ENCODE measurements at regions not wholly inside any gene's neighbourhood (a gene's known extent, or its start where the extent isn't known, plus 50 kb on each side); places are given as distances from the start of the nearest gene placed in this dataset.
"Not testable (repeated sequence)": the region's sequence is repeated elsewhere in the genome, so short reads cannot be mapped to it uniquely, and the experiment has no call there.

DNA sequence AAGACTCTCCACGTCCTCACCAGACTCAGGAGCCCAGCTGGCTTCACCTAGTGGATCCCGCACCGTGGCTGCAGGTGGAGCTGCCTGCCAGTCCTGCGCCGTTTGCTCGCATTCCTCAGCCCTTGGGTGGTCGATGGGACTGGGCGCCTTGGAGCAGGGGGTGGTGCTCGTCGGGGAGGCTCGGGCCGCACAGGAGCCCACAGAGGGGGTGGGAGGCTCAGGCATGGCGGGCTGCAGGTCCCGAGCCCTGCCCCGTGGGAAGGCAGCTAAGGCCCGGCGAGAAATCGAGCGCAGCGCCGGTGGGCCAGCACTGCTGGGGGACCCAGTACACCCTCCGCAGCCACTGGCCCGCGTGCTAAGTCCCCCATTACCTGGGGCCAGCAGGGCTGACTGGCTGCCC lies 76.9 kb upstream of the AMN1 start:
- not testable (repeated sequence) for FAIRE-seq; H3K9me3 ChIP-seq (ENCODE audit: control insufficient read depth in 2 of 2, insufficient read depth in 1 of 2, low read depth in 1 of 2, low read length in 1 of 2); H3K4me3 ChIP-seq (ENCODE audit: low read depth in 1 of 3, low read length in 3 of 3); H3K27ac ChIP-seq (ENCODE audit: low read depth in 1 of 3, low read length in 2 of 3); DNase-seq; H3K36me3 ChIP-seq (ENCODE audit: control insufficient read depth in 3 of 3, insufficient read depth in 2 of 3, low read depth in 1 of 3, low read length in 3 of 3); H3K4me1 ChIP-seq (ENCODE audit: control insufficient read depth in 3 of 3, insufficient read depth in 2 of 3, low read depth in 1 of 3, low read length in 2 of 3); H3K27me3 ChIP-seq (ENCODE audit: control insufficient read depth in 3 of 3, insufficient read depth in 3 of 3, low read length in 3 of 3)
- WGBS, 3 donors = 90 to 98% (median 97%) methylated on average over 14 to 24 of the region's 24 CpGs

DNA sequence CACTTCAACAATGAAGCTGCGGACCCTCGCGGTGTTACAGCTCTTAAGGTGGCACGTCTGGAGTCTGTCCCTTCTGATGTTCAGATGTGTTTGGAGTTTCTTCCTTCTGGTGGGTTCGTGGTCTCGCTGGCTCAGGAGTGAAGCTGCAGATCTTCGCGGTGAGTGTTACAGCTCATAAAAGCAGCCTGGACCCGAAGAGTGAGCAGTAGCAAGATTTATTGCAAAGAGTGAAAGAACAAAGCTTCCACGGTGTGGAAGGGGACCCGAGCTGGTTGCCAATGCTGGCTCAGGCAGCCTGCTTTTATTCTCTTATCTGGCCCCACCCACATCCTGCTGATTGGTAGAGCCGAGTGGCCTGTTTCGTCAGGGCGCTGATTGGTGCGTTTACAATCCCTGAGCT lies 75.9 kb upstream of the AMN1 start:
- not testable (repeated sequence) for H3K4me1 ChIP-seq (ENCODE audit: control insufficient read depth in 3 of 3, insufficient read depth in 2 of 3, low read depth in 1 of 3, low read length in 2 of 3); FAIRE-seq; H3K27me3 ChIP-seq (ENCODE audit: control insufficient read depth in 3 of 3, insufficient read depth in 3 of 3, low read length in 3 of 3); DNase-seq; H3K9me3 ChIP-seq (ENCODE audit: control insufficient read depth in 2 of 2, insufficient read depth in 1 of 2, low read depth in 1 of 2, low read length in 1 of 2); H3K27ac ChIP-seq (ENCODE audit: low read depth in 1 of 3, low read length in 2 of 3); H3K36me3 ChIP-seq (ENCODE audit: control insufficient read depth in 3 of 3, insufficient read depth in 2 of 3, low read depth in 1 of 3, low read length in 3 of 3); H3K4me3 ChIP-seq (ENCODE audit: low read depth in 1 of 3, low read length in 3 of 3)
- WGBS, 3 donors = 67 to 75% (median 68%) methylated on average over 11 of the region's 15 CpGs

DNA sequence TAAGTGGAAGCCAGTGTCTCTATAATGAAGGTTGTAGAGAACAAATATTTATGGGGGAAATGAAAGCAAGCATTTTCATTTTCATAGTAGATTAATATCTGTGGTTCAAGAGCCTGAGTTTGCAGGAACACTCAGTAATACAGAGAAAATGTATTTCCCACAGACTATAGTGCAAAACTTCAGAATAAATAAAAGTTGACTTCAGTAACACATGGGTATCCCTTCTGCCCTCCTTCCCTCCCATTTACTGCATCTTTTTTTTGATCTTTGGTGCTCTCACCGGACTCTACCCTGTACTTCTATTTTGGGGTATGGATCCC lies 75.3 kb upstream of the AMN1 start:
- DNase-seq (no peak), FAIRE-seq (no peak)
- 79 to 93% (median 82%) methylated on average over 1 of the region's 1 CpG for WGBS, 3 donors
- Histone ChIP-seq H3K4me1 (ENCODE audit: control insufficient read depth in 3 of 3, insufficient read depth in 2 of 3, low read depth in 1 of 3, low read length in 2 of 3) (no peaks in the 10 kb centered on the region), H3K4me3 (ENCODE audit: low read depth in 1 of 3, low read length in 3 of 3) (no peak overlapping the region), H3K9me3 (ENCODE audit: control insufficient read depth in 2 of 2, insufficient read depth in 1 of 2, low read depth in 1 of 2, low read length in 1 of 2) (no peaks in the 10 kb centered on the region), H3K27me3 (ENCODE audit: control insufficient read depth in 3 of 3, insufficient read depth in 3 of 3, low read length in 3 of 3) (no peaks in the 10 kb centered on the region), H3K27ac (ENCODE audit: low read depth in 1 of 3, low read length in 2 of 3) (no peak overlapping the region), H3K36me3 (ENCODE audit: control insufficient read depth in 3 of 3, insufficient read depth in 2 of 3, low read depth in 1 of 3, low read length in 3 of 3) (no peaks in the 10 kb centered on the region)

DNA sequence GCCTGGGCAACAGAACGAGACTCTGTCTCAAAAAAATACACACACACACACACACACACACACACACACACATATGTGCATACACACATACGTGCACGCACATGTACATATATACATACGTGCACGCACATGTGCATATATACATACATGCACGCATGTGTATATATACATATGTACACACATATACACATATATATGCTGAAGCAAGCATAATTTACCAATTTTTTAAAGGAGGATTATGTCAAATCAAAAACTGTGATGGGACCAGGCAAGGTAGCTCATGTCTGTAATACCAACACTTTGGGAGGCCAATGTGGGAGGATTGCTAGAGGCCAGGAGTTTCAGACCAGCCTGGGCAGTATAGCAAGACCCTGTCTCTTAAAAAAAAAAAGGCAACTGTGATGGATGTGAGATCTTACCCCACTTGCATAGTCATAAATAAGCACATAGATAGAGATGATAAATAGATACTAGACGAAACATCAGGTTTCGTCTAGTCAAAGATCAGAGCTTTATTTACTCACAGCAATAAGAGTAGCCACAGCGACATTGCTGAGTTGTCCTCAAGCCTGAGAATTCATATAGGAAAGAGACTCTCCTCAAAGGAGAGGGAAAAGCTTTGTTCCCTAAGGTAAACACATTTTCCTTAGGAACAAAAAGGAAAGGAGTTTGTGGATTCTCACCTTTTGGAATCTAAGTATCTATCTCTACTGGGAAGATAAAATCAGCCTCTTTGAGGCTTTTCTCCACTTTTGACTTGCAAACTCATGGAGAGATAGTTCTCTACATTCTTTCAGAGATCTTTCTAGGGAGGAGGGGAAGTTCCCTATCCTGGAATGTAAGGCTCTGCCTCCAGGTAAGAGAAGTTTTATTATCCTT lies 74.7 kb upstream of the AMN1 start:
- 91 to 96% (median 95%) methylated on average over 9 of the region's 9 CpGs for WGBS, 3 donors
- H3K4me3 ChIP-seq (ENCODE audit: low read depth in 1 of 3, low read length in 3 of 3) = no peak overlapping the region
- H3K27me3 ChIP-seq (ENCODE audit: control insufficient read depth in 3 of 3, insufficient read depth in 3 of 3, low read length in 3 of 3) = no peaks in the 10 kb centered on the region
- H3K27ac ChIP-seq (ENCODE audit: low read depth in 1 of 3, low read length in 2 of 3) = peak overlapping the region in 1 of 3 donors; percentile 24
- H3K36me3 ChIP-seq (ENCODE audit: control insufficient read depth in 3 of 3, insufficient read depth in 2 of 3, low read depth in 1 of 3, low read length in 3 of 3) = no peaks in the 10 kb centered on the region
- no peak for DNase-seq
- no peaks in the 10 kb centered on the region for H3K9me3 ChIP-seq (ENCODE audit: control insufficient read depth in 2 of 2, insufficient read depth in 1 of 2, low read depth in 1 of 2, low read length in 1 of 2)
- FAIRE-seq = no peak
- H3K4me1 ChIP-seq (ENCODE audit: control insufficient read depth in 3 of 3, insufficient read depth in 2 of 3, low read depth in 1 of 3, low read length in 2 of 3) = no peaks in the 10 kb centered on the region

DNA sequence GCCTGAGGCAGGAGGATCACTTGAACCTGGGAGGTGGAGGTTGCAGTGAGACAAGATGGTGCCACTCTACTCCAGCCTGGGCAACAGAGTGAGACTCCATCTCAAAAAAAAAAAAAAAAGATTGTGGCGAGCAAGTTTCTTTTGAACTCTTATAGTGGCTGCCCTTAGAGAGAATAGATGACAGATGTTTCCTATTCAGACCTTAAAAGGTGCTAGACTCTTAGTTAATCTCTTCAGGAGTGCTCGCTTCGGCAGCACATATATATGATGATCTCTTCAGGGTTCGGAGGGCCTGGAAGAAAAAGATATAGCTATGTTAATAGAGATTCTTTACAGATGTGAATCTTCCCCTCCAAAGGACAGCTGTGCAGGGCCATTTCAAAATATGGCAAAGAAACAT lies 73.1 kb upstream of the AMN1 start:
- H3K27me3 ChIP-seq (ENCODE audit: control insufficient read depth in 3 of 3, insufficient read depth in 3 of 3, low read length in 3 of 3) = no peaks in the 10 kb centered on the region
- no peak for FAIRE-seq
- 75 to 92% (median 92%) methylated on average over 4 of the region's 4 CpGs for WGBS, 3 donors

DNA sequence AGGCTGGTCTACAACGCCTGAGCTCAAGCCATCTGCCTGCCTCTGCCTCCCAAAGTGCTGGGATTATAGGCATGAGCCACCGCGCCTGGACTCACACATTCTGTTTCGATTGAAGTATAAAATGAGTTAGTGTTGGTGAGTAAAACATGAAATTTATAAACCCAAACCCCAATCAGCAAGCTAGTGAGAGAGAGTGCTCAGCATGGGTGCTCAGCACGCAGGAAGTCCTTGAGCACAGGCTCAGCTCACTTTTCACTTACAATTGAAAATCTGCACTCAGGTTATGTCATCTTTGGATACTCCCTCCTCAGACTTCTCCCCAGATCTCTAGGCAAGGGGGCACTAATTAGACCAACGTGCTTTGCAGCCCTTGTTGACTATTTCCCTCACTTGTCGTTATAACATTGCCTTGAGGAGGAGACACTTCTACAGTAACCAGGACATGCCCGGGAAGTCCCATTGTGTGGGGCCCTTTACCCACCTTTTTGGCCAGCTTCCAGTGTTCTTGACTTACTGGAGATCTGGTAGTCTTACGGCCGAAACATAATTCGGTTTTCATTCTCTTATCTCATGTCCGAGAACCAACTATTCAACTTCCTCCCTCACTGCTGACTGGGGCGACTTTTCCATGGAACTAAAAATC lies 68.5 kb upstream of the AMN1 start:
- no peaks in the 10 kb centered on the region for H3K4me1 ChIP-seq (ENCODE audit: control insufficient read depth in 3 of 3, insufficient read depth in 2 of 3, low read depth in 1 of 3, low read length in 2 of 3)
- WGBS, 3 donors = 83 to 90% (median 88%) methylated on average over 13 of the region's 13 CpGs
- H3K36me3 ChIP-seq (ENCODE audit: control insufficient read depth in 3 of 3, insufficient read depth in 2 of 3, low read depth in 1 of 3, low read length in 3 of 3) = no peaks in the 10 kb centered on the region
- FAIRE-seq (no peak), DNase-seq (no peak)
- H3K27ac ChIP-seq (ENCODE audit: low read depth in 1 of 3, low read length in 2 of 3) = no peak overlapping the region
- H3K9me3 ChIP-seq (ENCODE audit: control insufficient read depth in 2 of 2, insufficient read depth in 1 of 2, low read depth in 1 of 2, low read length in 1 of 2) = no peaks in the 10 kb centered on the region
- H3K4me3 ChIP-seq (ENCODE audit: low read depth in 1 of 3, low read length in 3 of 3) = no peak overlapping the region
- no peaks in the 10 kb centered on the region for H3K27me3 ChIP-seq (ENCODE audit: control insufficient read depth in 3 of 3, insufficient read depth in 3 of 3, low read length in 3 of 3)

More for the DNA sequence above, 73.1 kb upstream of the AMN1 start:
- H3K27ac ChIP-seq (ENCODE audit: low read depth in 1 of 3, low read length in 2 of 3) = no peak overlapping the region
- no peaks in the 10 kb centered on the region for H3K9me3 ChIP-seq (ENCODE audit: control insufficient read depth in 2 of 2, insufficient read depth in 1 of 2, low read depth in 1 of 2, low read length in 1 of 2)
- no peaks in the 10 kb centered on the region for H3K36me3 ChIP-seq (ENCODE audit: control insufficient read depth in 3 of 3, insufficient read depth in 2 of 3, low read depth in 1 of 3, low read length in 3 of 3)
- no peak overlapping the region for H3K4me3 ChIP-seq (ENCODE audit: low read depth in 1 of 3, low read length in 3 of 3)
- DNase-seq = no peak
- H3K4me1 ChIP-seq (ENCODE audit: control insufficient read depth in 3 of 3, insufficient read depth in 2 of 3, low read depth in 1 of 3, low read length in 2 of 3) = no peaks in the 10 kb centered on the region

DNA sequence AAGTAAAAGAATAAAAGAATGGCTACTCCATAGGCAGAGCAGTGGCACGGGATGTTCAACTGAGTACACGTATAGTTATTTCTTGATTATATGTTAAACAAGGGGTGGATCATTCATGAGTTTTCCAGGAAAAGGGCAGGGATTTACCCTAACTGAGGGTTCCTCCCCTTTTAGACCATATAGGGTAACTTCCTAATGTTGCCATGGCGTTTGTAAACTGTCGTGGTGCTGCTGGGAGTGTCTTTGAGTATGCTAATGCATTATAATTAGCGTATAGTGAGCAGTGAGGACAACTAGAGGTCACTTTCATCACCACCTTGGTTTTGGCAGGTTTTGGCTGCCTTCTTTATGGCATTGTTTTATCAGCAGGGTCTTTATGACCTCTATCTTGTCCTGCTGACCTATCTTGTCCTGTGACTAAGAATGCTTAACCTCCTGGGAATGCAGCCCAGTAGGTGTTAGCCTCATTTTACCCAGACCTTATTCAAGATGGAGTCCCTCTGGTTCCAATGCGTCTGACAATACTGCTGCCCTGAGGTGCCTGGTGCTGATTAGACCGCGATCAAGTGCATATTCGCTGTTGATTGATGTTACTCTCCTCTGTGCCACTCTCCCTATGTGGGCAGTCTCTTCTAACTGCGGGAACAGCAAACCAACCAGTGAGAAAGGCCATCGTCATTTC lies 67.6 kb upstream of the AMN1 start:
- no peaks in the 10 kb centered on the region for H3K36me3 ChIP-seq (ENCODE audit: control insufficient read depth in 3 of 3, insufficient read depth in 2 of 3, low read depth in 1 of 3, low read length in 3 of 3)
- no peaks in the 10 kb centered on the region for H3K9me3 ChIP-seq (ENCODE audit: control insufficient read depth in 2 of 2, insufficient read depth in 1 of 2, low read depth in 1 of 2, low read length in 1 of 2)
- no peaks in the 10 kb centered on the region for H3K4me1 ChIP-seq (ENCODE audit: control insufficient read depth in 3 of 3, insufficient read depth in 2 of 3, low read depth in 1 of 3, low read length in 2 of 3)
- WGBS, 3 donors = 94 to 96% (median 94%) methylated on average over 11 of the region's 11 CpGs
- DNase-seq (no peak), FAIRE-seq (no peak)
- H3K27ac ChIP-seq (ENCODE audit: low read depth in 1 of 3, low read length in 2 of 3) = no peak overlapping the region
- no peak overlapping the region for H3K4me3 ChIP-seq (ENCODE audit: low read depth in 1 of 3, low read length in 3 of 3)
- H3K27me3 ChIP-seq (ENCODE audit: control insufficient read depth in 3 of 3, insufficient read depth in 3 of 3, low read length in 3 of 3) = no peaks in the 10 kb centered on the region

DNA sequence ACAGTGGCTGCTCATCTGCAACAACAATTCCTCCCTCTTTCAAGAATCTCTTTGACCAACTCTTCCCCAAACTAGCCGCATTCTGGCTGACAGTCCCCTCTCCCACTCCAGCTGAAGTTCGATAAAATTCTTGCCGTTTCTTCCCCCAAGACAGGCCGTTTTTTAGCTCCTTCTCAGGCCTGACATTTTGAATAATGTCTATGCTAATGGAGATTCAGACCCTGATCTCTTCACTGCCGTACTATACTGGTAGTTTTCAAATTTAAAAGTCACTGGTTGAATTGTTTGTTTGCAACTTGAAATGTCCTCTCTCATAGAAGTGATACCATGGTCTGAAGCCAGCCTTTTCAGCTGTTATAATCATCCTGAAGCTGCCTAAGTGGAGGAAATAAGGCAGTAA lies 65.9 kb upstream of the AMN1 start:
- Histone ChIP-seq H3K4me1 (ENCODE audit: control insufficient read depth in 3 of 3, insufficient read depth in 2 of 3, low read depth in 1 of 3, low read length in 2 of 3) (no peaks in the 10 kb centered on the region), H3K36me3 (ENCODE audit: control insufficient read depth in 3 of 3, insufficient read depth in 2 of 3, low read depth in 1 of 3, low read length in 3 of 3) (no peaks in the 10 kb centered on the region), H3K27ac (ENCODE audit: low read depth in 1 of 3, low read length in 2 of 3) (no peak overlapping the region), H3K4me3 (ENCODE audit: low read depth in 1 of 3, low read length in 3 of 3) (no peak overlapping the region), H3K9me3 (ENCODE audit: control insufficient read depth in 2 of 2, insufficient read depth in 1 of 2, low read depth in 1 of 2, low read length in 1 of 2) (no peaks in the 10 kb centered on the region), H3K27me3 (ENCODE audit: control insufficient read depth in 3 of 3, insufficient read depth in 3 of 3, low read length in 3 of 3) (no peaks in the 10 kb centered on the region)
- WGBS, 3 donors = 65 to 85% (median 74%) methylated on average over 5 of the region's 5 CpGs
- FAIRE-seq (no peak), DNase-seq (no peak)
